Activated CD4-positive, alpha-beta T cell treated with anti-CD3 and anti-CD28 coated beads, Interleukin-2, amount 50 U/mL, for 24 hours (primary cell): ENCODE measurements at regions not wholly inside any gene's neighbourhood (a gene's known extent, or its start where the extent isn't known, plus 50 kb on each side); places are given as distances from the start of the nearest gene placed in this dataset.

Source experiments
- DNase-seq, 2 donors: peaks; one replicate each; pipeline ENCODE4 v3.0.0-alpha.2; 2020; ENCODE audit warnings: low read depth in 1 of 2, low spot score in 1 of 2

DNA sequence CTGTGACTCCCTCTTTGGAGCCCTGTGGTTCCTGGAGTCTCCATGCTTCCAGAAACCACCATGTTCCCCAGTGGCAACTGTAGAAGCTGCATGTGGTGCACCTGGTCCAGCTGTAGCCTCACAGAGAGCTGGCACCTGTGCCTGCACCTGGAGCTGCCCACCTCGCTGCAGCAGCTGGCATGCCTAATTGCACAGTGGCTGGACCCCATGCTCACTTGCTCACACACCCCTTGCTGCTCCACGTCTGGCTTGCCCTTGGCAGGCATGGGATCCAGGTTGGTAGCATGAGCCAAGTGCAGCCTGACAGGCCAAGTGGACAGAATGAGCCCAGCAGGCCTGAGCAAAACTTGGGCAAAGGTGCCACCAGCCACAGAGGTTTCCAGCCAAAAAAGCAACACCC lies 680.1 kb downstream of the MATN1 start:
- DNase-seq = no peak

DNA sequence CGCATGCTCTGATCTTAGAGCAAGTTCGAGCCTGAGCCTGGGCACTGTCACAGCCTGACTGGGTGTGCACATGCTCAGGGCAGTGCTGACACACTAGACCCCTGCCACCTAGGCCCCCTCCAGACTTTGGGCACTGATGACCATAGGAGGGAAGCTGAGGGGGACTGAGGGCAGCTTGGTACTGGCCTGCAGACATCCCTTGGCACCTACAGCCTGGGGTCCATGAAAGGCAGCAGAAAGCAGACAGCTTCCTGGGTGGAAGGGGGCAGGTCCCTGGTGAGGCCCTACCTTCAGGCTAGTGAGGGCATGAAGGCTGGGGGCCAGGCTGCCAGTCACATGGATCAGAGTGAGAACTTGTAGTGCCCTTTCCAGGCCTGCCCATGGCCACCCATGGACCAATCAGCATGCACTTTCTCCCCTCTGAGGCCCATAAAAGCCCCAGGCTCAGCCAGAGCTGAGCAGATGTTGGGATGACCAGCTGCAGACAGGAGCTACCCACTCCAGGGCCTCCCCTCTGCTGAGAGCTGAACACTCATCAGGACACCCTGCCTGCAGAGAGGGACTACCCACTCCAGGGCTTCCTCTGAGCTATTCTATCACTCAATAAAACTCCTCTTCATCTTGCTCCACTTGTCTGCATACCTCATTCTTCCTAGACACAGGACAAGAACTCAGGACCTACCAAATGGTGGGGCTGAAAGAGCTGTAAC lies 680.8 kb downstream of the MATN1 start:
- DNase-seq = no peak

DNA sequence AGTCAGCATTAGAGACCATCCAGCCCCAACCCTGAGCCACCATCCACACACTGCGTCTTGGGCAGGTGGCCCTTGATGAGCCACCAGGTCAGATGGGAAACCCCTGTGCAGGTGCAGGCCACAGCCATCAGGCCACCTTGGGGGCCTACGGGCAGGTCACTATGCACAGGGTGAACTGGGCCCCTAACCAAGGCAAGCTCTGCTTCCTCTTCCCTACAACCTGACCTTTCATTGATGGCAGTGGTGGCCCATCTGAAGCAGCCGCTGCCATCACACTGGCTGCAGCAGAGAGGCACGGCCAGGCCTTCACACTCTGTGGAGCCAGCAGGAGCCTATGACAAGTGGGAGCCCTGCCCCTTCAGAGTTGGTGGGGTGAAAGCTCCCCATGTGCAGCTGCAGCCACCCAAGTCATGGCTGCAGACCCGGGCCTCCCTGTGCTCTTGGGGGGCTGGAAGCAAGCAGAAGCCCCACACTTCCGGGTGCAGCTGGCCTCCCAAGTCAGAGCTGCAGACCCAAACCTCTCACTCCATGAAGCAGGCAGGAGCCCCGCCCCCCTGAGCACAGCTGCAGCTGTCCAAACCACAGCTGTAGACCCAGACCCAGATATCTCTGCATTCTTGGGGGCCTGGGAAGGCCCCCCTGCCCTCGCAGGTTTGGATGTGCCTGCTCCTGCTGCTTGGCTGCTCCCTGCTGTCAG lies 681.5 kb downstream of the MATN1 start:
- DNase-seq = no peak

DNA sequence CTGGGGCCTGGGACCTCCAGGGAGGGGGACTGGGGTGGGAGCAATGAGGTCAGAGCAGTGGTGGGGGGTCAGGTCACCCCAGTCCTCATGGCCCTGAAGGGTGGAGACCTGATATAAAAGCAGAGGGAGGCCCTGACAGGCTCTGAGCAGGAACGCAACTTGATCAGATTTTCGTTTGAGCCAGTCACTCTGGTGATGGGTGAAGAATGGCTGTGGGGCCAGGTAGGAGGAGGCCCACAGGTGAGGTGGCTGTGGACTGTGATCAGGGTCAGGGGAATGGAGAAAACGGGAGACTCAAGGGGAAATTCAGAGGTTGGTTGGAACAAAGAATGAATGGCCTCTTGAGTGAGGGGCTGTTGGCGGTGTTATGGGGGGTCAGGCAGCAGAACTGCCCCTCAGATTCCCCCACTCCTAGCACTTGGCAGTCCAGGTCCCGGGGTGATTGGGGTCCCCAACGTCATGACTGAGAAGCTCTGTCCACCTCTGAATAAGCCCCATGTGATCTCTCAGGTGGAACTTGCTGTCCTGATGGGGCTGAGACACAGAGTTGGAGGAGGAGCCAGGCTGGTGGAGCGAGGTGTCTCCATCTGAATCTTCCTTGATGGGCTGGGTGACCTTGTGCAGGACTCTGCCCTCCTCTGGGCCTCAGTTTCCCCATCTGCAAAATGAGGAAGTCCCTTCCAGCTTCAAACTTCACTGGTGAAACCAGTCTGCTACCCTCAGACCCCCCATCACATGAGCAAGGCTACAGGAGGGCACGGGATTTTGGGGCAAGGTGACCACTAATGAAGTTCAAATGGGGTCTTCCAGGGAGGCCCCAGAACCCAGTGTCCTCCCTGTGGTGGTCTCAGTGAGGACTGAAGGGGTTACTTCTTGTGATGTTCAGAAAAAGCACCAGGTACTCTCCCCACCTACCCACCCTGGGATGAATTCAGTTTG lies 683.0 kb downstream of the MATN1 start:
- no peak for DNase-seq

DNA sequence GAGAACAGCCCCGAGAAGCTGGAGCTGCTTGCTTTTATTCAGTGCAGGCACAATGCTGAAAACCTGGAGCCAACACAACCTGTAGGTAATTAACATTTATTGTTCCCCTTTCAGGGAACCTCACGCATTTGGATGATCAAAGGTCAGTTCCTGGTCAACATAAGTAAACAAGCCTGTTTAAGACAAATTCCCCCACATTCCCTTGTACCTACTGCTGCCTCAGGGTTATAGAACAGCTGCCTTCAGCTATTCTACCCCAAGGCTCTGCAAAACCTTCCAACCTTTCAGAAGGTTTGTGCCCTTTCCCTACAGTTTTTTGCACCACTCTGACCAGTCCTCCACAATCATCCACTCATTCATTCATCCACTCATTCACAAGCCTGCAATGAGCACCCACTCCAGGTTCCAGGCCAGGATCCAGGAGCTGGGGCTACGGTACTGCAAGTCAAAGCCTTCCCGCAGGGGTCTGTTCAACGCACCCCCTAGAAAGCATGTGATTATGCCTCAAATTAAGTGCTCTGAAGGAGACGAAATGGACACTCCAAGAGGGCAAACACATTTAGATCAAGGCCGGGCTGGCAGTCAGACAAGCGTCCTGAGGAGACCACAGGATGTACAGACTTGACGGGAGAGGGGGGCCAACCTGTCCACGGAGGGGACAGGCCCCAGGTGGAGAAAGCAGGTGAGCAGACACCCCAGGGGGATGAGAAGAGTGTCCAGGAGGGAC lies 683.9 kb downstream of the MATN1 start:
- DNase-seq = no peak

DNA sequence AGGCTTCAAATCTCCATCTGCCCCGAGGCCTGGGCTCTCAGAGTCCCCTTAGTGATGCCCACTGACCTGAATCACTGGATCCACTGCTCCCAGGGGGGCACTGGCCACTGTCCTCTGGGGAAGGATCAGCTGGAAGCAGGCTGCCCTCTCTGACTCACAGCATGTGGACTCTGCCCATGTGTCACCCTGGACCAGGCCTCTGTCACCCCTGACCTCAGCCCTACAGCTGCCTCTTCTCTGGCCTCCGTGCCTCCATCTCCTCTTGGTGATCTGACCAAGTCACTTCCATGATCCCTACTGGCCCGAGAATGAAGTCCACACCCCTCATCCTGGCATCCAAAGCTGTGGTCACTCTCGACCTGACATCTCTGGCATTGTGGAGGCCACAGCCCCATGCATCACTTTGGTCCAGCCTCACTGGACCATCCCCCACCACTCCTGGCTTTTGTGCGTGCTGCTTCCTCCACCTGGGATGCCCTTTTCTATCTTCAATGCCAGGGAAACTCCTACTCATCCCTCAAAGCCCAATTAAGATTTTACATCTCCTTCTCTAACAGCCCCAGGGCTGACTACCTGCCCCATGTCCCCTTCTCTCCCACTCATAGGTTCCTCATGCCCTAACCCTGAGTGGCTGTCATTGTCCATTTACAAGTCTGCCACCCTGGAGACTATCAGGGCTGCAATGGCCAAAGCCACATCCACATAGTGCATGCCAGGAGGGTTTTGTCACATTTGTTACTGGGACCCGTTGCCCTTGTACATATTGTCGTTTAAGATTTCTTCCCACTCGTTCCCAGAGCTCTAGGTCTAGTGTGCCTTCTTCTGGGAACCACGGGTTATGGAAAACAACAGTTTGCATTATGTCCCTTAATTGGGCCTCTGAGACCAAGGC lies 685.0 kb downstream of the MATN1 start:
- DNase-seq = no peak

DNA sequence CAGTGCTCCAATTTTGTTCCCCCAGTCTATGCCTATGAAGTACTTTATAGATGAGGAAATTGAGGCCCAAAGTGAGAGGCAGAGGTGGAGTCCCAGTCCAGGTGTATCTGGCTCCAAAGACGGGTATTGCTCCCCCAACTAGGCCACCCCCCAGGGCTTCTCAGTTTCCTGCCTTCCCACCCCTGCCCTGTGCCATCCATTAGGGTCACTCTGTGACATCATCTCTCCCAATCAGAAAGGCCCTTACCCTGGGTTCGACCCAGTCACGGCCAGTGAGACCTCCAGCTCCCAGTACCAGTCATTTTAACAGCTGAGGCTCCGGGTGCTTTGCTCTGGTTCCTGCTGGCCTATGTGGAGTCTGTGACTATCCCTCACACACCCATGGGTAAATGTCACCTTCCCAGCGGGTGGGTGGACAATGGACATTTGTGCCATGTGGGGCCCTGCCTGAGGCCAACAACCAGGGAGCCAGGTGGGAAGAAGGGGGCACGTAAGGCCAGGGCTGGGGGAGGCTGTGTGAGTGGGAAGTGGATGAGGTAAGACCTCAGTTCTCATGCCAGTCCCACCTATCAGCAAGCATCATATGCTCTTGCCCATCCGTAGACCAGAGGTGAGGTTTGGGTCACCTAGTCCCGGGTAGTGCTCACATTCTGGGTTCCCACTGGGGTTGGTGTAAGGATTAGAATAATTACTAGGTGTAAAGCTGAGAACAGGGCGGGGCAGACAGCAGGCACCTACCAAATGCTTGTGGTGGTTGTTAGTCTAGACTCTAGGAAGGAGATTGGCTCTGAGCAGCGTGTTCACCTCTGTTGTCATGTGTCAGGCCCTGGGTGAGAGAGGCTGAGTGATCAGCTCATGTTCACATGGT lies 685.9 kb downstream of the MATN1 start:
- no peak for DNase-seq

DNA sequence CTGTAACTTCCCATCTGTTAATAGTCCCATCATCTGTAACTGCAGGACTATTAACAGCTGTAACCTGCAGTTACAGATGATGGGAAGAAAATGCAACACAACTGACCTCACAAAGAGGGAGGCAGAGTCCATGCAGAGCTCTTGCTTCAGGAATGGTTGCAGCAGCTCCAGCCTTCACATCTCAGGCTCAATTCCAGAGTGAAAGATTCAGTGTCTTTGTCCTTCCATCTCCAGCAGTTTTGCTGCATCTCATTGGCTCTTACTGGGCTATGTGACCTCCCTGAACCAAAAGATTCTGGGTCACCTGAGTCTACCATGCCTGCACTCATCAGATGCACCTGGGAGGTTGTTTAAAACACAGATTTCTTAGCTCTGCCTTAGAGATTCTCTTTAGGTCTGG lies 686.7 kb downstream of the MATN1 start:
- DNase-seq = no peak

DNA sequence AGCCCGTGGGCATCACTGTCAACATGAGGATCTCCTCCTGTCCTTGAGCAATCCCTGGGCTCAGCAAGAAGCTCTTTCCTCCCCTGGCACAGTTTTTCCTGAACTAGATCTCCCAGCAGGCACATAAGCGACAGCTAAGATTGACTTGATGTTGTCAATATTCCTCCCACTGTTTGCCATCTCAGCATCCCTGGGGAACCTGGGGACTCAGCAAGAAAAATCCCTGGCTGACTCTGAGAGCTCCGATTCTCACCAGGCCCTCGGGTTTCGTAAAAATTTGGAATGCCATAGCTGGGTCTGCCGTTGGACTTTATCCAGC lies 687.2 kb downstream of the MATN1 start:
- DNase-seq = no peak

DNA sequence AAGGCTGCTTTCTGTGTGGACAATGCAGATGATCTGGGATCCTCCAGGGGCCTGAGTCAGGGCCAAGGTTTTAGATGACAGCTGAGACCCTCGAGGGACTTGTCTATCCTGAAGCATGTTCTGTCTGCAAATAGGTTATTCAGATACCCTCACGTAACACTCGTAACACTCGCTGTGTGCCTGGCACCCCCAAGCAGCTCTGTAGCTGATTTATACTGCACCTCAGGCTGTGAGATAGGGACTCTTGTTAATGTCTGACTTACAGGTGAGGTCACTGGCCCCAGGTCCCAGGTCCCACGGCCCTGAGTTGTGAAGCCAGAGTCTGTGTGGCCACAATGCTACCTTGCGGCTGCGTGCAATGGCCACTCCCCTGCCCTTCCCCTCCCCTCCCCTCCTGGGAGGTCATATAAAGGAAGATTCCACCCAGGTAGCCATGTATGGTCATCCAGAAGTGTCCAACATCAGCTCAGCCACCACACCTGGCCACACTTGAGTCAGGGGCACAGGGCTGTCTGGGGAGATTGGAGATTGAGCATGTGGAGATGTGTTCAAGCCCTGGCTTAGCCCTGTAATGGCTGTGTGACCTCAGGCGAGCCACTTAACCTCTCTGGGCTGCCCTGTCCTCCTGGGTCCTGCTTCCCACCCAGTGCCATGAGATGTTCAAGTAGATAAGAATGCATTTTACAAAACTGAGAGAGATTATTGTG lies 687.7 kb downstream of the MATN1 start:
- DNase-seq = no peak

DNA sequence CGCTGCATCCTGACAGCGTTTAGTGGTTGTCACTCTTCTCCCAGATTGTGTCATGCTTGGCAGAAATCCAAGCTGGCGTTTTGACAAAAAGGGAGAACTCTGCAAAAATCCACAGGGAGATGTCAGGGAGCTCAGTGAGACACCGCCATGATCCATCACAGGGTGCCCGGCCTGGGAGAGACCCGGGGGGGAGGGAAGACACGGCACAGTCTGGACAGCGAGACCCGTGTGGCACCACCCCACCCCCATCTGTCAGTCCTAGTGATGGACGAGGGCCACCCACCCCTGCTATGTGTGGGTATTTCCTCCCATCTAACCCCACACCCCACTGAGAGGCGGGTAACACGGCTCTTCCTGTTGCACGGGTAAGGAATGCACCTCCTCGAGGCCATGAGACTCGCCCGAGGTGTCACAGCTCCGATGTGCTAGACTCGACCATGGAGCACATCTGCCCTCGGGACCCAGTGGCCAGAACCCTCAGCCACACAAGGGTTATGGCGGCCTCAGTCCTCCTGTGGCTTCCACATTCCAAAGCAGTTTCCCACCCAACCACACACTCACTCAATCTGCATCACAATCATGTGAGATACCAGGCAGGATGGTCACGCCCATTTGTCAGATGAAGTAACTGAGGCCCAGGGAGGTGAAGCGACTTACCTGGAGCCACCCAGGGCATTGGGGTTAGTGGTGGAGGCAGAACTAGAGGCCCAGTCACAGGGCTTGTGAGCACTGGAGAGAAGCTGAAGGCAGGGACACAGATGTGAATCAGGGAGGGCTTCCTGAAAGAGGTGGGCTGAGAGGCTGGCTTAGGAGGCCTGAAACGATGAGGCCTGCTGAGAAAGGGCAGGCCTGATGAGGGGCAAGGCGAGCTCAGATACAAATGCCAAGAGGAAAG lies 688.5 kb downstream of the MATN1 start:
- no peak for DNase-seq

DNA sequence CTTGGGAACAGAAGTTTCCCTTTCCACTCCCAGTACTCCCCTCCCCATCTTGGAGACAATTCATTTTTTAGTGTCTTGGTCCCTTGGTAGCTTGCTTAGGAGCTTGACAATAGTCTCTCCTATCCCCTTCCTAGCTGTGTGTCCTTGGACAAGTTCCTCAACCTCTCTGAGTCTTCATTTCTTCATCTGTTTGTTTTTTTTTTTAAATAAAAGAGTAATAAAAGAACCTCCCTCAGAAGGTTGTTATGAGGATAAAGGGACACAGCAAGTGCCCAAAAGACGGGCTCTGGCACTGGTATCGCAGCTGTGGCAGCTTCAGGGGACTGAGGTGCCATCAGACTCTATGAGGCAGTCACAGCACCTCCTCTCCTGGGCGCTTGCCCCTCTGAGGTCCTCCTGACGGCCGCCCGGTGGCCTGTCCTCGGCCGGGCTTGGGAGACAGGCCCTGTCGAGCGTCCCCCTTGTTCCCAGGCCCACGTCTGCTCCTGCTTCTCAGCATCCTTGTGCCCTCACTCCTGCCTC lies 689.2 kb downstream of the MATN1 start:
- DNase-seq = no peak

DNA sequence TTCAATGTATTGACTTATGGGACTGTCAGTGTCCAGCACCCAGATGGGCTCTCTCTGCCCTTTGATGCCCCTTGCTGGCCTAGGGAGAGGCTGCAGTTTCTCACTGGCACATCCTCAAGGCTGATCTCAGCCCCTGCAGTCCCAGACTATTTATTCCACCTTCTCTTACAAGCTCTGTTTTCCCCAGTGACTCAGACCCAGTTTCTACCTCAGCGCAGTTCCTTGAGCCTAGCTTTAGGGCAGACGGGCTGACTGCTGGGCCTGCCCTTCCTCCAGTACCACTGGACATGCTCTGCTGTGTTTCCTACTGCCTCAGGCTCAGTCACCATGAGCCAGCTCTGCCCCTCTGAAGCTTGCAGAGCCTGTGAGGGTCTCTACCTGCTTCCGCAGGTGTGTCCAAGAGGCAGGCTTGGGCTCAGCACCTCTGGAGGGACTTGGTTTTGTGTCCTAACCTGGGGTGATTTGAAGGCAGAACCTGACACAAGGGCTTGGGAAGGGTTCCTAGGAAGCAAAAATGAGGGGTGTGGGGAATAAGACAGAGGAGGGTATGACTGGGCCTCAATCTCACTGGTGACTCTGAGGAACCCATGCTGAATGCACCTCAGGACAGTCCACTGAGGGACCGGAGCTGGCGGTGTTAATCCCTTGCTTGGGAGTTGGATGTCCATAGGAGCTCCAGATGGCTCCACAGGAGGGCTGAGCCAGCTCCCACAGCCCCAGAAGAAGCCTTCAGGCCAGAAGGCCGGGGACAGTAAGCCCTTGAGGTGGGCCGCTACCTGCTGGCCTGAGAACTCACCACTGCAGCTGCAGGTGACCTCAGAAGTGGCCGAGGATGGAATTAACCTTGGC lies 689.9 kb downstream of the MATN1 start:
- DNase-seq = no peak

DNA sequence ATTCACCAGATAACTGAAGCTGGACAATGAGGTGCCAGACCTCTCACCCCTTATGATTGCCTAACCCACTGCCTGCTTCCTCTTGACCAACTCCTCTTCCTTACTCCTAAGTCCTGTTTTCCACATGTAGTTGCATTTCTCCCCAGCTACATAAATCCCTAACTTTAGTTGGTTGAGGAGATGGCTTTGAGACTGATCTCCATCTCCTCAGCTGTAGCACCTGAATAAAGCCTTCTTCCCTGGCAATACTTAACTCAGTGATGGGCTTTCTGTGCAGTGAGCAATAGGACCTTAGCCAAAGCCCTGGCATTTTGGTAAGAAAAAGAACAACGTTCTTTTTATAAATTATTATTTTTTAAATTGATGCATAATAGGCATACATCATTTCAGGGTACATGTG lies 691.1 kb downstream of the MATN1 start:
- no peak for DNase-seq

DNA sequence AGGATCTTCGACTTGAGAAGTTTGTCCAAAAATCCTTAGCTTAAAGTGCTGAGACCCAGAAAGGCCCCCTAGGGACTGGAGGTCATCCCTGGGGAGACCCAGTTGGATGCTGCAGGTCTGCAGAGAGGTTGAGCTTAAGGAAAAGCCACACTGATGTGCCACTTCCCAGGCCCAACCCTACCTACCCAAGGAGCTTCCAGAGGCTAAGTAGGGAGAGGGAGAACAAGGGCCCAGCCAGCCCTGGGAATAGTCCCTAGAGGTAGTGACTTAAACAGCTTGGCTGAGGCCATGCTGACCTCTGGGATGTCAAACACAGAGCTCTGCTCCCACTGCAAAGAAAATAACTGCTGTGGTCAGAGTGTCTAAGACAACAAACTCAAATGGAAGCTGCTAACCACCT lies 693.7 kb downstream of the MATN1 start:
- no peak for DNase-seq

DNA sequence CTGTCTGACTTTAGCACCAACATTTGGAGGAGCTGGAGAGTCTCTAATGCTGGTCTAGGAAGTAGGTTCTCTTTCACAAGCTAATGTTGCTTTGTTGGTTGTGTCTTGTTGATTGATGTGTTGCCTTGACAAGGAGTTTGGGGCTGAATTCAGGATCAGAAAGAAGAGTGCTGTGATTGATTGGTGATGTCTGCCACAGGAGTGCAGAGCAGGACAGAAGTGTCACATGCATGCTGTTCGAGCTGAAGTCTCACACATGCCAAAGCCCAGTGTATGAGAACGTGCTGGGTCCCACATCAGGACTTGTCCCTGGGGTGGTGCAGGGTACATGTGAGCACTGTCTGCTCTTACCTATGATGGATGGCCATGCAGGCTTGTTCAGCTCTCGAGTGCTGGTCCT lies 694.4 kb downstream of the MATN1 start:
- DNase-seq = no peak

DNA sequence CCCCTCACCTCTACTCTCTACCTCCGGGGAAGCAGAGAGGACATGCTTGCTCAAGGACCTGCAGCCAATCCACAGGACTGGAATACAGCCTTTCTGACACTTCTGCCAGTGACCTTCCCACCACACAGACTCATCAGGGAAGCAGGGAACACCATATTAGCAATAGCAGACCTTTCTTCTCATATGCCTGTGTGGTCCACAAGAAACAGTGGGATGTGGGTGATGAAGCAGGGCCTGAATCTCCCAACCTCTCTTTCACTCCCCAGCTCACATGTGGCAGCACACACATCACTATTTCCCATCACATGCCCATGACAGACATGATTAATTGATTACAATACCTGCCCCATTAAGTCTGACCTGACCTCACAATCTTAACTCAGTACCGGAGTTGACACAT lies 695.1 kb downstream of the MATN1 start:
- no peak for DNase-seq
